ENCODE measurements at regions not wholly inside any gene's neighbourhood (a gene's known extent, or its start where the extent isn't known, plus 50 kb on each side); places are given as distances from the start of the nearest gene placed in this dataset.
"Not testable (repeated sequence)": the region's sequence is repeated elsewhere in the genome, so short reads cannot be mapped to it uniquely, and the experiment has no call there.

- not testable (repeated sequence) for FAIRE-seq
Measured at GRCh38 chr4:69344786-69345185, 64.5 kb downstream of the UGT2B28 start.

GRCh38 chr4:69348746-69349145, 68.5 kb downstream of the UGT2B28 start:
- FAIRE-seq = not testable (repeated sequence)

DNA sequence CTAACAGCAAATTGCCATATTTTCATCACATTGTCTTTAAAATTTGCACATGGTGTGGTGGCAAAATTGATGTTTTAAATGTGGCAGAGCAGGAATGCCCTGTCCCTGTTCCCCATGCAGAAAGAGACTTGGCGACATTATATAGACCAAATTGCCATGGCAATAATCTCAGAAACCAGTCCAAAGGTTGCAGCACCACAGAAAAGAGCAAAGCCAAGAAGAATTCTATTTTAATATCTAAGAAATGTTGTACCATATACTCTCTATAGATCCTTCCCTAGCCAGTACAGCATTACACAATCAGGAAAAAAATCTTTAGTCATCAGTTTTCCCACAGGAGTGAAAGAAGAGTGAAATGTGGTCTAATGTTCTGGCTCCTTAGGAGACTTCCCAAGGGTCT, 80.0 kb downstream of the UGT2B28 start:
- FAIRE-seq = no peak

GRCh38 chr4:69360768-69361167, 80.5 kb downstream of the UGT2B28 start:
- FAIRE-seq = not testable (repeated sequence)

DNA sequence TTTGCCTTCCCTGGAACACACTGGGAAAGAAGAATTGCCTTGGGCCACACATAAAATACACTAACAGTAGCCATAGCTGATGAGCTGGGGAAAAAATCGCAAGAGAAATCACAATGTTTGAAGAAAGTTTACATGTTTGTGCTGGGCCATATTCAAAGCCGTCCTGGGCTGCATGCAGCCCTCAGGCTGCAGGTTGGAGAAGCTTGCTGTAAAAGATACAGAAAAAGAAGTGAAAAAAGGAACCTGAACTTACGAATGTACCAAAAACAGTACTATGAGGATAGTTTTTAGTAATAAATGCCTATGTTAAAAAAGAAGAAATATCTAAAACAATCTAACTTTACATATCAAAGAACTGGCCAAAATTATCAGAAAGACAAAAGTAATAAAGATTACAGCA, 82.1 kb downstream of the UGT2B28 start:
- FAIRE-seq = no peak

GRCh38 chr4:69367664-69368063, 87.4 kb downstream of the UGT2B28 start:
- FAIRE-seq = peak; percentile 55

DNA sequence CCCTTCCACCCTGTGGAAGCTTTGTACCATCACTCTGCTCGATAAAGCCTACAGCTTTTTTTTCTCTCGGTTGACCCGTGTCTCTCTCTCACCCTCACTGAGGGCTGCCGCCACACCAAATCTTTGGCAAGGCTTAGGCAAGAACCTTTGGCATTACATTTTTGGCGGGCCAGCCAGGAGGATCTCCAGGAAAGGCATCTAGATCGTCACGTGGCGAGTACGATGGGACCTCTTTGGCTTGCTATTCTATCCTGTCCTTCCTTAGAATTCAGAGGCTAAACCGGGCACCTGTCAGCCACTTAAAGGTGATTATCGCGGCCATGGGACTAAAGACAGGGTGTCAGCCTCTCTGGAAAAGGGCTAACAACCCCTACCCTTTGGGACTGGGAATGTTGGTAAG, 96.2 kb downstream of the UGT2B28 start:
- FAIRE-seq = no peak

GRCh38 chr4:69377562-69377961, 97.3 kb downstream of the UGT2B28 start:
- no peak for FAIRE-seq

DNA sequence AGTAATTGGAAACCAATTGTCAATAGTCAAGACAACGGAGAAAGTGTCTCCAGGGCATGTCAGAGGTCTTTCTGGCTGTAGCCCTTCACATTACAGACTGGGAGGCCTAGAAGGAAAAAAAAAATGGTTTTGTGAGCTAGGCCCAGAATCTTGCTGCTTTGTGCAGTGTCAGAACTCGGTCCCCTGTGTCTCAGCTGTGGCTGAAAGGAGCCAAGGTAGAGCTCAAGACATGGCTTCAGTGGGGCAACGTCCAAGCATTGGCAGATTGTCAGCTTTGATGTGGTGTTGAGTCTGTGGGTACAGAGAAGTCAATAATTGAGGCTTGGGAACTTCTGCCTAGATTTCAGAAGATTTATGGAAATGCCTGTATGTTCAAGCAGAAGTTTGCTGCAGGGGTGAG, 103.0 kb downstream of the UGT2B28 start:
- FAIRE-seq = no peak

DNA sequence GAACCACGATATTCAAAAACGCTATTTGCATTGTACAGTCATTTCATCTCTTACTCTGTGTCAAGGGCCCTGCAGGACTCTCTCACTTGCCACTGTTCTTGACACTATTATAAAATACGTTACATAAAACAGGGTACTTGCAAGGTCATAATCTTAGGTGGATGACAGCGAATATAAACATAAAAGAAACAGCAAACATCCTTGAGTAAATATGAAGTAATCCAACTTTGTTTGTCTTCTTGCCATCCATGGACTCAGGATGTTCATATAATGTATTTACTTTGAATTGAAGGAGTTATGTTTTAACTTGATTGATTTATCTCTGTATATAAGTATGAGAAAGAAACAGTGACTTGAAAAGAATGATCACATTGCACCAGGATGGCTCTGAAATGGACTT, 106.6 kb downstream of the UGT2B4 start:
- FAIRE-seq = peak; percentile 94

DNA sequence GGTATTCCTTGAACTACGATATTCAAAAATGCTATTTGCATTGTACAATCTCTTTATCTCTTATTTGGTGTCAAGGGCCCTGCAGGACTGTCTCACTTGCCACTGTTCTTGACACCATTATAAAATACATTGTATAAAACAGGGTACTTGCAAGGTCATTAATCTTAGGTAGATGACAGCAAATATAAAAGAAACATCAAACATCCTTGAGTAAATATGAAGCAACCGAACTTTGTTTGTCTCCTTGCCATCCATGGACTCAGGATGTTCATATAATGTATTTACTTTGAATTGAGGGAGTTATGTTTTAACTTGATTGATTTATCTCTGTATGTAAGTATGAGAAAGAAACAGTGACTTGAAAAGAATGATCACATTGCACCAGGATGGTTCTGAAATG, 87.3 kb downstream of the UGT2B4 start:
- no peak for FAIRE-seq

- not testable (repeated sequence) for FAIRE-seq
Measured at GRCh38 chr4:69411981-69412380, 83.7 kb downstream of the UGT2B4 start.

GRCh38 chr4:69424722-69425121, 71.0 kb downstream of the UGT2B4 start:
- FAIRE-seq = not testable (repeated sequence)

Measured in colon (tissue), 2 donors.